ENCODE measurements at regions not wholly inside any gene's neighbourhood (a gene's known extent, or its start where the extent isn't known, plus 50 kb on each side); places are given as distances from the start of the nearest gene placed in this dataset.

- DNase-seq (ENCODE audit: low read depth in 2 of 3, low spot score in 2 of 3): no peak
These were observed 79.1 kb downstream of the ZNF365 start for GRCh38 chr10:62453274-62453673.

DNA sequence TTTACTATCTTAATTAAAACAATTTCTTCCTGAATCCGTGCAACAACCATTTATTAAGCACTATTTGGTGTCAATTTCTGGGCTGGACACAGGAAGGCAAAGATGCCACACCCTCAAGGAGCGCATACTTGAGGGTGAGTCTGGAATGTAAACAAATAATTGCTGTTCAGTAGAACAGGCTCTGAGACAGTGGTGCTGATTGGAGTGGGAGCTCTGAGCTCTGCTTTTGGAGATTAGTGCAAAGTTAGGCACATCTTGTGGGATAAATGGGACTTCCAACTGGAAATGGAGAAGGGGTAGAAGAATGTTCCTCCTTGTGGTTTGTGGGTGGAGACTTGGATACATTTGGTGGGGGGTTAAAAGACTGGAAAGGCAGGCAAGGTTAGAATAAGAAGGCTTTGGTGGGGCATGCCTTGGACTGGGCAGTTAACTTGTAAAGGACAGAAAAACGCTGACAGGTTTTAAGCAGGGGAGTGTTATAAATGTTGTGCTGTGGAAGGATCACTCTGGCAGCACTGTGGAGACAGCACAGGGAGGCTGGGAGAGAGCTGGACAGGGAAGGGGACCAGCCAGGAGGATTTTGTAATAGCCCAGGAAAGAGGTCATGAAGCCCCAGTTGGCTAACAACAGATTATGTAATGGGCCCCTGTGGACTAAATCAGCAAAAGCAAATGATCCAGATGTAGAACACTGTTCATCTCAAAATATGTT, 80.7 kb downstream of the ZNF365 start:
- DNase-seq (ENCODE audit: low read depth in 2 of 3, low spot score in 2 of 3): no peak

DNA sequence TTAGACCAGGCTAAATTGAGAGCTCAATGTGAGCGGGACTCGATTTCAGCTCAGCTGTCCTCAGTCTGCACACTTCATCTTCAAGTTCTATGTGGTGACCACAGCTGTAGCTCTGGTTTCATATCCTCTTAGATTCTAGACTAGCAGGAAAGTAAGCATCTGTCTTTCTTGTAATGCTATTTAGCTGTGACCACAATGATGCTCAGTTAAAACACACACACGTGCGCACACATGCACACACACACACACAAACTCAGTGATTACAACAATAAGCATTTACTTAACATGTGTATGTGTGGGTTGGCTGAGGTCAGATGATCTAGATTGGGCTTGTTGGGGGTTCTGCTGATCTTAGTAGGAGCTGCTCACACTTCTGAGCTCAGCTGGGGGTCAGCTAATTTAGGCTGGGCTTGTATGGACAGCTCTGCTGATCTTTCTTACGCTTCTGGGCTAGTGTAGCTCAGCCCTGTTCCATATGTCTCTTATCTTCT, 82.5 kb downstream of the ZNF365 start:
- no peak for DNase-seq (ENCODE audit: low read depth in 2 of 3, low spot score in 2 of 3)

DNA sequence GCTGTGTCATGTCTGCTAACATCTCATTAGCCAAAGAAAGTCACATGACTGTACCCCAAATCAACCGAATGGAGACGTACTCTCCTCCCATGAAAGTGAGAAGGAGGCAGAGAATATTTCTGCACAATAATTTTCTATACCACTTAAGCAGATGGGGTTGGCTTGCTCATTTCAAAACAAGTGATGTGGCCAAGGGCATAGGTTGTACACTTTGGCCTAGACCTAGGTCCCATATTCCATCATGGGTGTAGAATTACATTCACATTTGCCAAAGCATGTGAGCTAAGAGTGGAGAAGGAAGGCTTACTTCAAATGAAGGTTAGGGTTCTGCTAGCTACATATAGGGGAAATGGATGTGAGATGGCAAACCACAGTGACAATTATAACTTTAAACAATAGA, 83.0 kb downstream of the ZNF365 start:
- no peak for DNase-seq (ENCODE audit: low read depth in 2 of 3, low spot score in 2 of 3)

GRCh38 chr10:62457598-62457997, 83.4 kb downstream of the ZNF365 start:
- no peak for DNase-seq (ENCODE audit: low read depth in 2 of 3, low spot score in 2 of 3)

GRCh38 chr10:62459072-62459471, 84.9 kb downstream of the ZNF365 start:
- DNase-seq (ENCODE audit: low read depth in 2 of 3, low spot score in 2 of 3): no peak

DNA sequence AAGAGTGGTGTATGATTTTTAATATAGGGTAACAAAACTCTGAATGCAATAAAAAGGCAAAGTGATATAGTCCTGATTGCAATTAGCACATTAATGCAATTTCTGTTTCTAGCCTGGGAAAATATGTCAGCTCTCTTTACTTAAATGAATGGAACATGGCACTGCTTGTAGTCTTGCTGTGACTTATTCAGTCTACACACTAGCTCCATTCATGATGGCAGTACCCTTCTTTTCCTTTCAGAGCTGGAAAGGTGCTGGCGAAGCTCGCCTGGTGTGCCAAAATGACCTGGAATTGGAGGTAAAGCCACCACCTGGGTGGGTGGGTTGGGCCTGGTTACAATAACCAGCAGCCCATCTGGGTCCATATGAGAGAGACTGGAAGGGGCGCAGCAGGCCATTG, 85.3 kb downstream of the ZNF365 start:
- DNase-seq (ENCODE audit: low read depth in 2 of 3, low spot score in 2 of 3): no peak

DNA sequence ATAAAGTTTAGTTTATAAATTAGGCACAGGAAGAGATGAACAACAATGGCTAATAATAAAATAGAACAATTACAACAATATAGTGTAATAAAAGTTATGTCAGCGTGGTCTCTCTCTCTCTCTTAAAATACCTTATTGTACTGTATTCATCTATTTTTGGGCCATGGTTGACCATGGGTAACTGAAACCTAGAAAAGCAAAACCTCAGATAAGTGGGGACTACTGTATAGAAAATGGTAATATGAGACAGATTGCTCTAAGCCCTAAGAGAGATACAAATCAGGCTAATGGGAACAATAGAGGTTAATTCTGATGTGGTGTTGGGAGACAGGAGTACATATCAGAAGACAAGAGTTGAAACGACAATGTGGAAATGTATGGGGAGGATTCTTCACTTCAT, 86.2 kb downstream of the ZNF365 start:
- no peak for DNase-seq (ENCODE audit: low read depth in 2 of 3, low spot score in 2 of 3)

GRCh38 chr10:62461120-62461519, 87.0 kb downstream of the ZNF365 start:
- no peak for DNase-seq (ENCODE audit: low read depth in 2 of 3, low spot score in 2 of 3)

GRCh38 chr10:62462461-62462860, 88.3 kb downstream of the ZNF365 start:
- no peak for DNase-seq (ENCODE audit: low read depth in 2 of 3, low spot score in 2 of 3)

GRCh38 chr10:62463364-62463763, 89.2 kb downstream of the ZNF365 start:
- no peak for DNase-seq (ENCODE audit: low read depth in 2 of 3, low spot score in 2 of 3)

- DNase-seq (ENCODE audit: low read depth in 2 of 3, low spot score in 2 of 3): no peak
These were observed 90.1 kb downstream of the ZNF365 start for GRCh38 chr10:62464308-62464707.

DNA sequence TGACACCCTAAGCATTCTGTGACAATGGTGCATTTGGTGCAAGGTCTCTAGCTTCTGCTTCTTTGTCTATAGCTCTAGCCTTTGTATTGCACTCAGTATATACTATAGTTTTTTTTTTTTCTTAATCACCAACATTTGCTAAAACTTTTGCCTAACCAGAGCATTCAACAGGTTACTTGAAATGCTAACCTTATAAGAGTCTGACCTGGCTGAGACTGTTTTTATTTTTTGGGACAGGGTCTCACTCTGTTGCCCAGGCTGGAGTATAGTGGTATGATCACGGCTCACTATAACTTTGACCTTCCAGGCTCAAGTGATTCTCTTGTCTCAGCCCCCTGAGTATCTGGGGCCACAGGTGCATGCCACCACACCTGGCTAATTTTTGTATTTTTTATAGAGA, 92.4 kb downstream of the ZNF365 start:
- no peak for DNase-seq (ENCODE audit: low read depth in 2 of 3, low spot score in 2 of 3)

DNA sequence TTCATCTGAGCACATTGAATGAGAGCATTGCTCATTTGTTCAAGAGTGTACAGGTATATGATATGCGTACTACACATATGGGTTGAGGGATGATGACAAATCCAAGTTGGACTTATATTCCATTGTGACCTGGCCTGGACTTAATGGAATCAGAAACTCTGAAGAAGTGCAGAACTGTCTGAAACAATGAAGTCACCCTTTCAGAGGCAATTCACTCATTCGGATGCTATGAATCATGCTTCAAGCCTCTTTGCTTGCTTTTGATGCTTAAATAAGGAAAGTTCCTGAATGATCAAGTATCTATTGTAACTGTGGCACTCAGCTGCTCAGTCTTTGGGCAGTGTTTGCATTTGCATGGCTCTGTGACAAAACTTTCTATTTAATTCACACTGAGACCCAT, 93.4 kb downstream of the ZNF365 start:
- DNase-seq (ENCODE audit: low read depth in 2 of 3, low spot score in 2 of 3): no peak

GRCh38 chr10:62471711-62472110, 97.5 kb downstream of the ZNF365 start:
- no peak for DNase-seq (ENCODE audit: low read depth in 2 of 3, low spot score in 2 of 3)

GRCh38 chr10:62473241-62473640, 99.1 kb downstream of the ZNF365 start:
- DNase-seq (ENCODE audit: low read depth in 2 of 3, low spot score in 2 of 3): no peak

DNA sequence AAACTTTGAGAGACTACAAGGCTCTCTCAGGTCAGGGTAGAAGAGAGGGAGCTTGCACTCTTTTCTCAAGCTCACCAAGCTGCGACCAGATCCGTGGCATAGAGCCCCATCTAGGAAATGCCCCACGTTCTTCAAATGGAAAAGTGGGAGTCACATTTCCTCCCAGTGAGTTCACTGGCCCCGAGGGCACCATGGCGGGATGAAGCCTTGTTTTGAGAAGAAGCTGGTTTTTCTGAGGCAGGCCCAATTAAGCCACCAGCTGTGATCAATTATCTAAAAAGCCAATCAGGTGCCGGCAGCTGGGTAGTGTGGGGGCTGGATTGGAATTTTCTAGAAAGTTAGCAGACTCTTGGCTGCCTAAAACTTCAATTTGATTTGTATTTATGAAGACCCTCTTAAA, 101.4 kb downstream of the ZNF365 start:
- DNase-seq (ENCODE audit: low read depth in 2 of 3, low spot score in 2 of 3): no peak

DNA sequence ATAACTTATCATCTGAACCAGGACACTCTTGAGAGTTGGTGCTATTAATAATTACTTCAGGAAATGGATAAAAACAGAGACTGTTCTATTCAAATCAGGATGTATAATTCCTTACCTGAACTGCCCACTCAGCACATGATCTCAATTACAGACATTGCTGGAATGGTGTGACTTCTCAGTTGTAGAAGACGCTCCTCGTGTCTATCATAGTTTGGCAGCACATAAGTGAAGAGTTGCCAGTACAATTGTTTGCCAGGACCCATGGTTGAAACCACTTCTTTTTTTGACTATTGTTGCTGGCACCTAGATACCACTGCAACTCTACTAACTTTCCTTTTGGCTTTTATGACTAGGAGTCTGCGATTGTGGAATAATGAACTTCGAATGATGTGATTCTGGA, 105.4 kb downstream of the ZNF365 start:
- DNase-seq (ENCODE audit: low read depth in 2 of 3, low spot score in 2 of 3): no peak

DNA sequence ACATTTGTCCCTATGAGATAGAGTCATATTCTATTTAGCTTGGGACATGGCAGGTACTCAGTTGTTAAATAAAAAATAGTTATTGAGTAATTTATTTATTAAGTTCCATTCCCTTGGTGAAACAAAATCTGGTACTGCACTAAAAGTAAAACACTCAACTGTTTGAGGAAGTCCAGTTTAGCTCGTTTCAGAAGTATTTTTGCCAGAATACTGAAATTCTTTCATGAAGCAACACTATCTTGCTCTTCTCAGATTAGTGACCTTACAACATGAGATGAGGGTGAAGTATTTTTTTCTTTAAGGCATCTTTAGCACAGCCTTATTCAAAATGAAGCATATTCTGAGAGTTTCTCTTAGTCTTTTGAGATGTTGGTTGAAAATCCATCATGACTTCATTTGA, 106.0 kb downstream of the ZNF365 start:
- DNase-seq (ENCODE audit: low read depth in 2 of 3, low spot score in 2 of 3): no peak

DNA sequence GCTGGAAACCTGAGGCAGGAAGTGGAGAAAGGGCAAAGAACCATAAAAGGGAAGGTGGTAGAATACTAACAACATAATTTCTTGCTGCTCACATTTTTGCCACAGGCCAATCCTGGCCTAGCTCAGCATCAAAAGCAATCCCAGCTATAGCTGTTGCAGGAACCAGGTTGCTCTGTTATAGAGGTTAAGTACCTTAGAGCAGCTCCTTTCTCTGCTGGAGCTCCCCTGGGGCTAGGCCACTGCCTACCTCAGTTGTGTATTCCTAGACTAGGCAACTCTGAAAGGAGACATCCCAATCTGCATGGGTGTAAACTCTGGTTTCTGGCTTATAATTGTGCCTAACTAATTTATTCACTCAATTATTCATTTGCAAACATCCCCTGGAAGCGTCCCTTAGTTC, 108.4 kb downstream of the ZNF365 start:
- no peak for DNase-seq (ENCODE audit: low read depth in 2 of 3, low spot score in 2 of 3)

GRCh38 chr10:62491597-62491996, 117.4 kb downstream of the ZNF365 start:
- no peak for DNase-seq (ENCODE audit: low read depth in 2 of 3, low spot score in 2 of 3)

- DNase-seq (ENCODE audit: low read depth in 2 of 3, low spot score in 2 of 3): no peak
These were observed 118.1 kb downstream of the ZNF365 start for GRCh38 chr10:62492012-62492869.

DNA sequence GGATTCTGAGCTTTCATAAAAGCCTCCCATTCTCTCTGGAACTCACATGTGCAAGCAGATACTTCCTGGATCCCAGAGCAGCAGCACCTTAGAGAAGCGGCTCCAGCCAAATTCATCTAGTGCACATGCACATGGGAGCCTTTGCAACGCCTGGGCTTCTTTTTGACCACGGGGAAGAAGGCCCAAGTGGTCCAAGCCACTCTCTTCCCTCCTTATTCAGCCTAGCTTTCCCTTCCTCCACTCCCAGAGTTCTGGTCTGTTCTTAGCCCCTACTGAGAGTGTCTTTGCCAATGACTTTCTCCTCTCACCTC, 118.7 kb downstream of the ZNF365 start:
- DNase-seq (ENCODE audit: low read depth in 2 of 3, low spot score in 2 of 3): no peak
